ENCODE measurements at regions not wholly inside any gene's neighbourhood (a gene's known extent, or its start where the extent isn't known, plus 50 kb on each side); places are given as distances from the start of the nearest gene placed in this dataset.

- TF ChIP-seq, protein P1, sequence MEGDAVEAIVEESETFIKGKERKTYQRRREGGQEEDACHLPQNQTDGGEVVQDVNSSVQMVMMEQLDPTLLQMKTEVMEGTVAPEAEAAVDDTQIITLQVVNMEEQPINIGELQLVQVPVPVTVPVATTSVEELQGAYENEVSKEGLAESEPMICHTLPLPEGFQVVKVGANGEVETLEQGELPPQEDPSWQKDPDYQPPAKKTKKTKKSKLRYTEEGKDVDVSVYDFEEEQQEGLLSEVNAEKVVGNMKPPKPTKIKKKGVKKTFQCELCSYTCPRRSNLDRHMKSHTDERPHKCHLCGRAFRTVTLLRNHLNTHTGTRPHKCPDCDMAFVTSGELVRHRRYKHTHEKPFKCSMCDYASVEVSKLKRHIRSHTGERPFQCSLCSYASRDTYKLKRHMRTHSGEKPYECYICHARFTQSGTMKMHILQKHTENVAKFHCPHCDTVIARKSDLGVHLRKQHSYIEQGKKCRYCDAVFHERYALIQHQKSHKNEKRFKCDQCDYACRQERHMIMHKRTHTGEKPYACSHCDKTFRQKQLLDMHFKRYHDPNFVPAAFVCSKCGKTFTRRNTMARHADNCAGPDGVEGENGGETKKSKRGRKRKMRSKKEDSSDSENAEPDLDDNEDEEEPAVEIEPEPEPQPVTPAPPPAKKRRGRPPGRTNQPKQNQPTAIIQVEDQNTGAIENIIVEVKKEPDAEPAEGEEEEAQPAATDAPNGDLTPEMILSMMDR (IDR thresholded peaks at IDR 0.05; ENCODE audit: low read depth, low read length): no peak
- DNase-seq (ENCODE audit: low read depth, low spot score): no peak
- ChIA-PET POLR2A (interaction anchor here (0.5 kb wide), 1 partner anchor 105 kb away, joined by 4 read pairs; no protein-coding TSS in a partner anchor), CTCF (no interaction called here)
- no peak overlapping the region for H3K27ac ChIP-seq (ENCODE audit: low read depth, low read length)
- no peak overlapping the region for H3K4me3 ChIP-seq (ENCODE audit: low read depth, low read length)
- peaks cover 6% of the 10 kb centered on the region for H3K27me3 ChIP-seq (ENCODE audit: control insufficient read depth, insufficient read depth, low read length)
- no peaks in the 10 kb centered on the region for H3K9me3 ChIP-seq (ENCODE audit: control insufficient read depth, insufficient read depth, low read length)
These were observed 55.1 kb upstream of the LMO2 start for GRCh38 chr11:33946930-33947329.

- DNase-seq (ENCODE audit: low read depth, low spot score): no peak
- H3K4me3 ChIP-seq (ENCODE audit: low read depth, low read length): no peak overlapping the region
- CTCF ChIA-PET: interaction anchor here (1.8 kb wide), 1 partner anchor 88 kb away, joined by 6 read pairs; no protein-coding TSS in a partner anchor
- TF ChIP-seq, protein P1 (IDR thresholded peaks at IDR 0.05; ENCODE audit: low read depth, low read length): no peak
- H3K9me3 ChIP-seq (ENCODE audit: control insufficient read depth, insufficient read depth, low read length): no peaks in the 10 kb centered on the region
- POLR2A ChIA-PET: no interaction called here
- no peak overlapping the region for H3K27ac ChIP-seq (ENCODE audit: low read depth, low read length)
- peaks cover 6% of the 10 kb centered on the region for H3K27me3 ChIP-seq (ENCODE audit: control insufficient read depth, insufficient read depth, low read length)
These were observed 53.8 kb upstream of the LMO2 start for GRCh38 chr11:33945481-33946268.

- H3K27ac ChIP-seq (ENCODE audit: low read depth, low read length): no peak overlapping the region
- no peak for DNase-seq (ENCODE audit: low read depth, low spot score)
- peaks cover 3% of the 10 kb centered on the region for H3K27me3 ChIP-seq (ENCODE audit: control insufficient read depth, insufficient read depth, low read length)
- TF ChIP-seq, protein P1 (IDR thresholded peaks at IDR 0.05; ENCODE audit: low read depth, low read length): no peak
- ChIA-PET POLR2A (no interaction called here), CTCF (interaction anchor here (1.8 kb wide), 1 partner anchor 87 kb away, joined by 6 read pairs; no protein-coding TSS in a partner anchor)
- no peak overlapping the region for H3K4me3 ChIP-seq (ENCODE audit: low read depth, low read length)
- H3K9me3 ChIP-seq (ENCODE audit: control insufficient read depth, insufficient read depth, low read length): no peaks in the 10 kb centered on the region
These were observed 53.0 kb upstream of the LMO2 start for GRCh38 chr11:33944693-33945424.

GRCh38 chr11:33944345-33944692 is 52.4 kb upstream of the LMO2 start:
- CTCF ChIA-PET: interaction anchor here (1.8 kb wide), 1 partner anchor 87 kb away, joined by 6 read pairs; no protein-coding TSS in a partner anchor
- no peak for DNase-seq (ENCODE audit: low read depth, low spot score)

More at GRCh38 chr11:33944345-33944692, 52.4 kb upstream of the LMO2 start:
- Histone ChIP-seq H3K27ac (ENCODE audit: low read depth, low read length) (no peak overlapping the region), H3K4me3 (ENCODE audit: low read depth, low read length) (no peak overlapping the region), H3K9me3 (ENCODE audit: control insufficient read depth, insufficient read depth, low read length) (no peaks in the 10 kb centered on the region), H3K27me3 (ENCODE audit: control insufficient read depth, insufficient read depth, low read length) (peaks cover 3% of the 10 kb centered on the region)
- TF ChIP-seq, protein P1 (IDR thresholded peaks at IDR 0.05; ENCODE audit: low read depth, low read length): no peak
- POLR2A ChIA-PET: no interaction called here
